ENCODE measurements at regions not wholly inside any gene's neighbourhood (a gene's known extent, or its start where the extent isn't known, plus 50 kb on each side); places are given as distances from the start of the nearest gene placed in this dataset.

- DNase-seq, result no peak
These were observed 114.3 kb upstream of the DAP start for GRCh38 chr5:10875201-10875768.

DNA sequence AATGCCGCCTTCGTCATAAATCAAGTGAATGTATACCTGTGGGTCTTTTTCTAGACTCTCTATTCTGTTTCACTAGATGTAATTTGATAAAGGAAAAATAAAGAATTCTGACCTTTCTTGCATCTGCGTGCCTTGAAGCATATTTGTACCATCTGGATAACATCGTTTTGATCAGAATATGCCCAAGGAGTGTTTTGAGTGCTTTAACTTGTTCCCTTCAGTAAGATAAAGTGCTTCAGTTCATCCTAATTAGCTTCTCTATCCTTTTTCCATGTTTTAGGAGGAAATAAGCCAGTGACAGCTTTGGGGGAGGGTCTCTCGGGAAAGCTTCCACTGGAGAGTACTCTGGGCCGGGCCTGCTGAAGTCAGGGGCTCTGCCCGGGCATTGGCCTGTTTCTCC is 113.5 kb upstream of the DAP start:
- no peak for DNase-seq

DNA sequence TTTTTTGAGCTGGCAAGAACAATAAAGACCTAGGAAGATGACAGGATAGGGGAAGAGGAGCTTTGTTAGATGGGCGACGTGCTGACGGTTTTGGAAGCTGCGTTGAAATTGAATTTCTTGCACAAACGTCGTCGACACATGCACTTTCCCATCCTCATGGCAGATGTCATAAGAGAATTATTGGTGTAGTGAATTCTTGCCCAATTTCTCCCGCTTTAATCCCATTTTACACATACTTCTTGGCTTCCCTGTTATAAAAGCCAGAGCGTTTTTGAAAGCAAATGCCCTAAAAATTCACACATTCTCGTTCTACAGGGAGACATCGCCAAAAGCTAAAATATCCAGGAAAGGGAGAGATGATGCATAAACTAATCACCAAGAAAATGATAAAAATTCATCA is 109.8 kb upstream of the DAP start:
- DNase-seq, result no peak

DNA sequence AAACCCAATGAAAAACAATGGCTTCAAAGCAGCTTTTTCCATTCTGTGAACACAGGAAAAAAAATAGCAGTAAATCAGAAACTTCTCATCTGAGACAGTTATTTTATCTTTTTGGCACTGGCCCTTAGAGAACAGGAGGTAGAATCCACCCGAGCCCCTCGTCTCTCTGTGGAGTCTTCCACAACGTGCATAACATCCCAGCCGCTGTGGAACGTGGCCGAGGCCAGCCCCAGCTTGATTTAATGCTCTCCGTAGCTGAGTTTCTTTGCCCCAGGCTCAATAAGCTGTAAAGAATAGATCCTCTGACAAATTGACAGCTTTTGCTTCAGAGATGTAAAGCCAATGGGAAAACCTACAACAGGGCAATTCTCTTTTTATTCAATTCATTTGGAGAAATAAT is 107.9 kb upstream of the DAP start:
- no peak for DNase-seq

DNA sequence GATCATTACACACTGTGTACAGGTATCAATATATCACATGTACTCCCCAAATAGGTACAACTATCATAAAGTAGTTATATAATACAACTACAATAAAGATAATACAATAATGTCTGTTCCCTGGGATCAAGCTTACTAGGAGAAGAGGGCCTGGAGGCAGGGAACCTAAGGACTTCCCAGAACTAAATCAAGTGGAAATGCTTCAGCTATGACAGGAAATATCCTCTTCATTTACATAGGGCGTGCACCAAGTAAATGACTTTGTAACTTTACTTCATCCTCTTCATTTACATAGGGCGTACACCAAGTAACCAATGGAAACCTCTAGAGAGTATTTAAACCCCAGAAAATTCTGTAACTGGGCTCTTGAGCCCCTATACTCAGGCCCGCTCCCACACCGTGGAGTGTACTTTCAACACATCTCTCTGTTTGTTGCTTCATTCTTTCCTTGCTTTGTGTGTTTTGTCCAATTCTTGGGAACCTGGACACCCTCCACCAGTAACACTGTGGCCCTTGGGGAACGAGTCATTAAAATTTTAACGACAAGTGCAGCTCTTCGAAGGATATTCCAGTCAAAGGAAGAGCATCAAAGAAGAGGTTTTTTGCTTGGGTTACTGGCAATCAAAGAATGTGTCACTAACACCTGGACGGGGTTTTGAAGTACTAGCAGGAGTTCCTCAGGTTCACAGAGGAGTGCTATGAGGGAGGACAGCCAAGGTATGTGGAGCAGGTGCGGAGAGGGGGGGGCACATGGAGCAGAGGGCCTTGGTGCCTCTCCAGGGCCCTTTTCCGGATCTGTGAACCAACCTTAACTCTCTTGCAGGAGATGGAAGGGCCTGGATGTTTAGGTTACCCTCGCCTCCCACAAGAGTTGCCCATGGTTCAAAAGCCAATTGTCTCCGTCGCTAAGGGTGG is 106.6 kb upstream of the DAP start:
- DNase-seq, result no peak

DNA sequence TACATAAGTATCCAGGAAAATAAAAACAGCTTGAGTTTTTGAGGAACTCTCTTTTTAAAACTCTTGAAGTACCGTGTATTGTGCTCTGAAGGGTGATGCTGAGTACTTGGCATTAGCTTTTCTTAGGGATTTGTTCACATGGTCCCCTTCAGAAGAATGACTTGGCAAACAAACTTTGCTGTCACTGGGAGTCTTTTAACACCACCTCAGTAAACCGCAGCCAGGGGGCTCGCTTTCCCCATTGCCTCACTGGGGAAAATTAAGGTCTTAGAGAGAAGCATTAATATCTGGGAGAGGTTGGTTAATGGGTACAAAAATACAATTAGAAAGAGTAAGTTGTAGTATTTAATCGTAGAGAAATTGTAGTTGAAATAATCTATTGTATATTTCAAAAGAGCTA is 105.9 kb upstream of the DAP start:
- no peak for DNase-seq

DNA sequence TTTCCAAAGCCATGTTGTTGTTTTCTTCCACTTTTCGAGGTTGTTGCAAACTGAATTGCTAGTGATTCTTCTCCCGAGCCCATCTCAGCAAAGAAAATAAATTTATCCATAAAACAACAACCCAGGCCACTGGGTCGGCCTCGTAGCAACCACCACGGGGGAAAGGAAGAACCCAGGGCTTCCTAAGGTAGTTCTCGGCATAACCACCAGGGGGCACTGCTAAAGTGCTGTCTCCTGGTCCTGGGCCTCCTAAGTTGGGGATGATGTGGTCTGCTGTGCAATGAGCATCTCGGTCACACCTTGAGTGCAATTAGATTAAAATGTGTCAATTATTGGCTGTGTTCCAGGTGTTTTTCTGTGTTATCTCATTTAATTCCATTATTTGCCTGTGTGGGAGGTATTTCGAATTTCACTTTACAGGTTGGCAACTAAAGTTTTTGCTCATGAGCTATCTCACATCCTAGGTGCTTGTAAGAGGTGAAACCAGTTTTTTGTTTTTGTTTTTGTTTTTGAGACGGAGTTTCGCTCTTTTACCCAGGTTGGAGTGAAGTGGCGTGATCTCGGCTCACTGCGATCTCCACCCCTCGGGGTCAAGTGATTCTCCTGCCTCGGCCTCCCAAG is 102.8 kb upstream of the DAP start:
- DNase-seq, result peak; percentile 40

GRCh38 chr5:10862085-10862484 is 101.1 kb upstream of the DAP start:
- DNase-seq, result no peak

DNA sequence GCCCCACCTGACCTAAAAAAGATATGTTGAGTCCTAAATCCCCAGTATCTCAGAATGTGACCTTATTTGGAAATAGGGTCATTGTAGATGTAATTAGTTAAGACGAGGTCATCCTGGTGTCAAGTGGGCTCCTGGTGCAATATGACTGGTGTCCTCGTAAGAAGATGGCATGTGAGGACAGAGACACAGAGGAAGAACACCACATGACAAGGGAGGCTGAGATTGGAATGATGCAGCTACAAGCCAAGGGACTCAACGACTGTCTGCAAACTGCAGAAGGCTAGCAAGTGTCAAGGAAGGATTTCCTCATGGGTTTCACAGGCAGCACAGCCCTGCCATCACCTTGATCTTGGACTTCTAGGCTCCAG is 100.4 kb upstream of the DAP start:
- DNase-seq, result no peak

DNA sequence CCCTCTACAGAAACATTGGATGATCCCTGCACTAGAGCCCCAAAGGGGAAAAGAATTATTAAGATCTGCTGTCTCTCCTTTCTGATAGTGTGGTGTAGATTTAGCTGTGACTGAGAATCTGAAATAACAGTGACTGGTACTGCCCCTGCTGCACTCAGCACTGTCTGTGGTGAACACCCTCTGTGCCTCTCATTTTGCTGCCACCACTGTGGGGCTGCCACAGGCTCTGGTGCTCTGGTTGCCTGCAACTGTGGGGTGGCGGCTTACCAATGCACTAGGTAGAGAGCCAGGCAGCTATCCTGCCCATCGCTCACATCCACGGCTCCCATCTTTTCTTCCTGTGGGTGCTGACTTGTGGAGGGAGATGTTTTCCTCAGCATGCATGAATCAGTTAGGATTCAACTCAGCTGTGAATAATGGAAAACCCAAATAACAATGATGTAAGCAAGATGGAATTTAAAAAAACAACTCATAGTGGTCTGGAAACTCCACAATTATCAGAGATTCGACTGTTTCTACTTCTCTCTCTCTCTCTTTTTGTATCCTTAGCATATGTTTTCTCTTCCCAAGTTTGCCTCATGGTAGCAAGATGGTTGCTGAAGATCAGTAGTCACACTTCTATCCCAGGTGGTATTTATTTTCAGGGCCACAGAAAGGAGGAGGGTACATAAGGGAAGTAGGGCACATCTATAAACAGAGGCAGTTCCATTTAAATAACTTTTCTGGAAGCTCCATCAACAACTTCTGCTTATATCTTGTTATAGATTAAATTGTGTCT is 99.8 kb upstream of the DAP start:
- DNase-seq, result peak; percentile 79

DNA sequence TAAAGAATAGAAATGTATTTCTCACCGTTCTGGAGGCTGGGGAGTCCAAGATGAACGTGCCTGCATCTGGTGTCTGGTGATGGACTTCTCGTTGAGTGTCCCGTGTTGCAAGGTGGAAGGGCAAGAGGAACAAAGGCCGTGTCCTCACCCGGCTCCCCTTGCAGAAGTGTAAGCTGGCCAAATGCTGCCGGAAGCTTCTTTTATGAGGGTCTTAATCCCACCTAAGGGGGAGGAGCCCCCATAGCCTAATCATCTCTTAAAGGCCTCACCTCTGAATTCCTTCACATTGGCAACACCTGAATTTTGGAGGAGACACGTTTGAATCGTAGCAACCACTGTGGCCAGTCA is 99.1 kb upstream of the DAP start:
- DNase-seq, result no peak

- no peak for DNase-seq
These were observed 98.6 kb upstream of the DAP start for GRCh38 chr5:10859393-10860195.

DNA sequence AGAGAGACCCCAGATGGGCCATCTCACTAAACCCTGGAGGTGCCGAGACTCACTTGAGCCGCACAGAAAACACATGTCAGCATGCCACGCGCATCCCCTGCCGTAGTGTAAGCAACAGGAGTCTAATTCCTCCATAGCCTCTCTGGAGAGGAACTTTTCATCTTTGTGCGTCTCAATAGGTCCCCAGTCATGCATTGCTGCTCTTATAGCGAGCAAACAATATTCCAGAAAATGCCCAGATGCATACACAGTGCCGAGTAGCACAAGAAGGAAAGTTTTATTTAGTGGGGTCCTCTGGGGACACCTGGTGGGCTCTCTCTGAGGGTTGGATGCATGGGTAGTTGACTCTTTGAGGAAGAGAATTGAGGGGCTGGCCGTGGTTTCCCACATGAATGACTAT is 97.9 kb upstream of the DAP start:
- no peak for DNase-seq

DNA sequence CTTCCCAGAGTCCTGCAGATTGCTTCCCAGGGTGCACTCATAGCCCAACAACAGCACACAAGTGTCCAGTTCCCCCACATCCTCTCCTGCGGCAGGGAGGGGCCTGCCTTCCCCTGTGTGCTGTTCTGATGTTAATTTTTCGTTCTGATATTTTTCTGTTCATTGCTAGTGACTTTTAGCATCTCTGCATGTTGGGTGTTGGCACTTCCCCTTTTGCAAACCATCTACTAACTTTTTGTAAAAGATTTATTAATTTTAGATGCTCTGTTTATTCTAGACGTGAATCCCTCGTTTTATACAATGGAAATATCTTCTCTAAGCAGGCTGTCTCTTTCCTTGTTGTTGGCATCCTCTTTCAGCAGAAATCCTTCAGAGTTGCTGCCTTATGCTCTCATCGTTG is 97.3 kb upstream of the DAP start:
- no peak for DNase-seq

- DNase-seq, result no peak
These were observed 96.3 kb upstream of the DAP start for GRCh38 chr5:10857338-10857733.

- peak; percentile 92 for DNase-seq
These were observed 95.8 kb upstream of the DAP start for GRCh38 chr5:10856683-10857337.

- DNase-seq, result no peak
These were observed 95.0 kb upstream of the DAP start for GRCh38 chr5:10856071-10856470.

DNA sequence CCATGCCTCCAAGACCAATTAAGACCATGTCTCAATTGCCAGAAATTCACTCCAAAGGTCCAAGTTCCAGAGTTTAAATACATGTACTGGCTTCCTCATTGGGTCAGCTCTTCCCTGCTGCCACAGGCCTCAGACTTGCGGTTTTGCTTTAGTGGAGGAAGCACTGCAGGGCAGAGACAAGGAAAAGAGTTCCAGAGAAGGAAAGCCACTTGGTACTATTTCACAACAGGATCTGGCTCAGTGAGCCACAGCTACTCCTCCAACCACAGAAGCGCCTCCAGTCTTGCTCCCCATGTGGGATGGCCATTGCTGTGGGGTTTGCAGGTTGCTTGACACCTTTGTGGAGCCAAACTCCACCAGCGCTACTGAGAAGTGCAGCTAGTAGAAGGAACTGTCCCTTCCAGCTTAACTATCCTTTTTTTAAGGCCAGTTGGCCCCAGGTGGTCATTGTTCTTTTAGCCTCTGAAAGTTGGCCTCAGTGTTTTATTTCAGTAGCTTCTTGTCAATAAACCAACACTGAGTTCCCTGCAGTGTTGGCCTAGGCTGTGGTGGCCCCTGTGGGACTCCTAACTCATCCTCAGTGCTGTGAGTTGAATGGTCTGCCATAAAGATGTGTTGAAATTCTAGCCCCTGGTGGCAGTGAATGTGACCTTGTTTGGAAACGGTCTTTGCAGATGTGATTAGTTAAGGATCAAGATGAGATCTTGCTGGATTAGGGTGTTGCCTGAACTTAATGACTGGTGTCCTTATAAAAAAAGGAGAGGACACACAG is 93.7 kb upstream of the DAP start:
- DNase-seq, result no peak

GRCh38 chr5:10853154-10853553 is 92.1 kb upstream of the DAP start:
- no peak for DNase-seq

DNA sequence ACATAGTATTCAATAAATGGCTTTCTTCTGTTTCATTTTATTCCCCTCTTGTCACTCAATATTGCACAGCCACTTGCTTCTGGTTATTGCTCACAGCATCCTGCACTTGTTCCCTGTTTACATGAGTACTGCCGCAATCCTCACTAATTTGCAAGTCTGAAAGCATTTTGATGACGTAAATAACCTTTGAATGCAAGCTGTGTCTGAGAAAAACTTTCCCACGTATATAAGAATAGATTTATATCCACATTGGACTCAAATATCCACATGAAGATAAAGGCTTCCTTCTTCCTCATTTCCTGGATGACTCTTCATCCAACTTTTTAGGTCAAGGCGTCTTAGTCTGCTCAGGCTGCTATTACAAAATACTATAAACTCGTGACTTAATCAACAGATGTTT is 88.2 kb upstream of the DAP start:
- DNase-seq, result no peak

DNA sequence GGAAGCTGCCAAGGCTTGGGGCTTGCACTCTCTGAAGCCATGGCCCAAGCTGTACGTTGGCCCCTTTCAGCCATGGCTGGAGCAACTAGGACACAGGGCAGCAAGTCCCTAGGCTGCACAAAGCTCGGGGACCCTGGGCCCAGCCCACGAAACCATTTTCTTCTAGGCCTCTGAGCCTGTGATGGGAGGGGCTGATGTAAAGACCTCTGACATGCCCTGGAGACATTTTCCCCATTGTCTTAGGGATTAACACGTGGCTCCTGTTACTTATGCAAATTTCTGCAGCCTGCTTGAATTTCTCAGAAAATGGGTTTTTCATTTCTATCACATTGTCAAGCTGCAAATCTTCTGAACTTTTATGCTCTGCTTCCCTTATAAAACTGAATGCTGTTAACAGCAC is 83.0 kb upstream of the DAP start:
- DNase-seq, result no peak

All from fibroblast of skin of right biceps (primary cell).